ENCODE measurements at regions not wholly inside any gene's neighbourhood (a gene's known extent, or its start where the extent isn't known, plus 50 kb on each side); places are given as distances from the start of the nearest gene placed in this dataset.
"Not testable (repeated sequence)": the region's sequence is repeated elsewhere in the genome, so short reads cannot be mapped to it uniquely, and the experiment has no call there.

GRCh38 chr4:72887152-72887551, 182.4 kb downstream of the COX18 start:
- Histone ChIP-seq H3K4me3 (ENCODE audit: extremely low read depth, insufficient read depth, low read length, poor library complexity, severe bottlenecking) (no peak overlapping the region), H3K9me3 (ENCODE audit: control insufficient read depth, low read length) (no peaks in the 10 kb centered on the region)
- WGBS, 2 experiments (ENCODE audit: insufficient coverage in 2 of 2) = 35 to 59% methylated on average over 3 of the region's 4 CpGs

GRCh38 chr4:72886602-72887001, 182.9 kb downstream of the COX18 start:
- Histone ChIP-seq H3K36me3 (ENCODE audit: control insufficient read depth, insufficient read depth, low read length) (no peaks in the 10 kb centered on the region), H3K4me1 (ENCODE audit: control insufficient read depth, insufficient read depth, low read length, poor library complexity, severe bottlenecking) (no peaks in the 10 kb centered on the region), H3K27ac (ENCODE audit: low read depth, low read length, severe bottlenecking) (no peak overlapping the region), H3K4me3 (ENCODE audit: extremely low read depth, insufficient read depth, low read length, poor library complexity, severe bottlenecking) (no peak overlapping the region), H3K9me3 (ENCODE audit: control insufficient read depth, low read length) (no peaks in the 10 kb centered on the region)
- WGBS, 2 experiments (ENCODE audit: insufficient coverage in 2 of 2) = no CpG with 5 or more reads among the region's 1 CpG

More at GRCh38 chr4:72887152-72887551, 182.4 kb downstream of the COX18 start:
- Histone ChIP-seq H3K27ac (ENCODE audit: low read depth, low read length, severe bottlenecking) (no peak overlapping the region), H3K4me1 (ENCODE audit: control insufficient read depth, insufficient read depth, low read length, poor library complexity, severe bottlenecking) (no peaks in the 10 kb centered on the region), H3K36me3 (ENCODE audit: control insufficient read depth, insufficient read depth, low read length) (no peaks in the 10 kb centered on the region)

- 82 to 86% methylated on average over 5 to 7 of the region's 7 CpGs for WGBS, 2 experiments (ENCODE audit: insufficient coverage in 2 of 2)
- not testable (repeated sequence) for H3K27ac ChIP-seq (ENCODE audit: low read depth, low read length, severe bottlenecking)
These were observed 185.3 kb downstream of the COX18 start for GRCh38 chr4:72884225-72884624.

GRCh38 chr4:72876946-72877345, 192.6 kb downstream of the COX18 start:
- Histone ChIP-seq H3K4me1 (ENCODE audit: control insufficient read depth, insufficient read depth, low read length, poor library complexity, severe bottlenecking) (no peaks in the 10 kb centered on the region), H3K36me3 (ENCODE audit: control insufficient read depth, insufficient read depth, low read length) (no peaks in the 10 kb centered on the region), H3K9me3 (ENCODE audit: control insufficient read depth, low read length) (no peaks in the 10 kb centered on the region), H3K4me3 (ENCODE audit: extremely low read depth, insufficient read depth, low read length, poor library complexity, severe bottlenecking) (no peak overlapping the region), H3K27ac (ENCODE audit: low read depth, low read length, severe bottlenecking) (no peak overlapping the region)
- 83 to 89% methylated on average over 10 to 12 of the region's 17 CpGs for WGBS, 2 experiments (ENCODE audit: insufficient coverage in 2 of 2)

More at GRCh38 chr4:72884225-72884624, 185.3 kb downstream of the COX18 start:
- not testable (repeated sequence) for H3K4me1 ChIP-seq (ENCODE audit: control insufficient read depth, insufficient read depth, low read length, poor library complexity, severe bottlenecking); H3K4me3 ChIP-seq (ENCODE audit: extremely low read depth, insufficient read depth, low read length, poor library complexity, severe bottlenecking); H3K36me3 ChIP-seq (ENCODE audit: control insufficient read depth, insufficient read depth, low read length); H3K9me3 ChIP-seq (ENCODE audit: control insufficient read depth, low read length)

- no peaks in the 10 kb centered on the region for H3K36me3 ChIP-seq (ENCODE audit: control insufficient read depth, insufficient read depth, low read length)
- H3K27ac ChIP-seq (ENCODE audit: low read depth, low read length, severe bottlenecking) = no peak overlapping the region
- H3K9me3 ChIP-seq (ENCODE audit: control insufficient read depth, low read length) = no peaks in the 10 kb centered on the region
- H3K4me1 ChIP-seq (ENCODE audit: control insufficient read depth, insufficient read depth, low read length, poor library complexity, severe bottlenecking) = no peaks in the 10 kb centered on the region
- 85 to 90% methylated on average over 3 to 5 of the region's 5 CpGs for WGBS, 2 experiments (ENCODE audit: insufficient coverage in 2 of 2)
- H3K4me3 ChIP-seq (ENCODE audit: extremely low read depth, insufficient read depth, low read length, poor library complexity, severe bottlenecking) = no peak overlapping the region
These were observed 194.0 kb downstream of the COX18 start for GRCh38 chr4:72875545-72875944.

- Histone ChIP-seq H3K4me1 (ENCODE audit: control insufficient read depth, insufficient read depth, low read length, poor library complexity, severe bottlenecking) (no peaks in the 10 kb centered on the region), H3K9me3 (ENCODE audit: control insufficient read depth, low read length) (no peaks in the 10 kb centered on the region), H3K4me3 (ENCODE audit: extremely low read depth, insufficient read depth, low read length, poor library complexity, severe bottlenecking) (no peak overlapping the region), H3K27ac (ENCODE audit: low read depth, low read length, severe bottlenecking) (no peak overlapping the region), H3K36me3 (ENCODE audit: control insufficient read depth, insufficient read depth, low read length) (no peaks in the 10 kb centered on the region)
- 88 to 100% methylated on average over 1 of the region's 1 CpG for WGBS, 2 experiments (ENCODE audit: insufficient coverage in 2 of 2)
These were observed 194.4 kb downstream of the COX18 start for GRCh38 chr4:72875138-72875537.

GRCh38 chr4:72864898-72865297, 204.6 kb downstream of the COX18 start:
- Histone ChIP-seq H3K27ac (ENCODE audit: low read depth, low read length, severe bottlenecking) (no peak overlapping the region), H3K9me3 (ENCODE audit: control insufficient read depth, low read length) (no peaks in the 10 kb centered on the region), H3K36me3 (ENCODE audit: control insufficient read depth, insufficient read depth, low read length) (no peaks in the 10 kb centered on the region), H3K4me1 (ENCODE audit: control insufficient read depth, insufficient read depth, low read length, poor library complexity, severe bottlenecking) (no peaks in the 10 kb centered on the region), H3K4me3 (ENCODE audit: extremely low read depth, insufficient read depth, low read length, poor library complexity, severe bottlenecking) (no peak overlapping the region)

GRCh38 chr4:72864277-72864676, 205.2 kb downstream of the COX18 start:
- WGBS, 2 experiments (ENCODE audit: insufficient coverage in 2 of 2) = 87 to 92% methylated on average over 1 of the region's 1 CpG
- H3K36me3 ChIP-seq (ENCODE audit: control insufficient read depth, insufficient read depth, low read length); H3K9me3 ChIP-seq (ENCODE audit: control insufficient read depth, low read length); H3K4me3 ChIP-seq (ENCODE audit: extremely low read depth, insufficient read depth, low read length, poor library complexity, severe bottlenecking); H3K4me1 ChIP-seq (ENCODE audit: control insufficient read depth, insufficient read depth, low read length, poor library complexity, severe bottlenecking); H3K27ac ChIP-seq (ENCODE audit: low read depth, low read length, severe bottlenecking): not testable (repeated sequence)

GRCh38 chr4:72860766-72861165, 208.8 kb downstream of the COX18 start:
- H3K36me3 ChIP-seq (ENCODE audit: control insufficient read depth, insufficient read depth, low read length) = no peaks in the 10 kb centered on the region
- H3K9me3 ChIP-seq (ENCODE audit: control insufficient read depth, low read length) = no peaks in the 10 kb centered on the region
- no peak overlapping the region for H3K4me3 ChIP-seq (ENCODE audit: extremely low read depth, insufficient read depth, low read length, poor library complexity, severe bottlenecking)
- no peaks in the 10 kb centered on the region for H3K4me1 ChIP-seq (ENCODE audit: control insufficient read depth, insufficient read depth, low read length, poor library complexity, severe bottlenecking)
- no peak overlapping the region for H3K27ac ChIP-seq (ENCODE audit: low read depth, low read length, severe bottlenecking)

- Histone ChIP-seq H3K9me3 (ENCODE audit: control insufficient read depth, low read length) (no peaks in the 10 kb centered on the region), H3K4me1 (ENCODE audit: control insufficient read depth, insufficient read depth, low read length, poor library complexity, severe bottlenecking) (no peaks in the 10 kb centered on the region), H3K4me3 (ENCODE audit: extremely low read depth, insufficient read depth, low read length, poor library complexity, severe bottlenecking) (no peak overlapping the region), H3K36me3 (ENCODE audit: control insufficient read depth, insufficient read depth, low read length) (no peaks in the 10 kb centered on the region), H3K27ac (ENCODE audit: low read depth, low read length, severe bottlenecking) (no peak overlapping the region)
- WGBS, 2 experiments (ENCODE audit: insufficient coverage in 2 of 2) = 88 to 100% methylated on average over 1 to 2 of the region's 4 CpGs
These were observed 211.2 kb downstream of the COX18 start for GRCh38 chr4:72858328-72858727.

GRCh38 chr4:72857787-72858186, 211.7 kb downstream of the COX18 start:
- Histone ChIP-seq H3K36me3 (ENCODE audit: control insufficient read depth, insufficient read depth, low read length) (no peaks in the 10 kb centered on the region), H3K9me3 (ENCODE audit: control insufficient read depth, low read length) (no peaks in the 10 kb centered on the region), H3K4me1 (ENCODE audit: control insufficient read depth, insufficient read depth, low read length, poor library complexity, severe bottlenecking) (no peaks in the 10 kb centered on the region), H3K27ac (ENCODE audit: low read depth, low read length, severe bottlenecking) (no peak overlapping the region), H3K4me3 (ENCODE audit: extremely low read depth, insufficient read depth, low read length, poor library complexity, severe bottlenecking) (no peak overlapping the region)
- 41 to 80% methylated on average over 1 to 2 of the region's 2 CpGs for WGBS, 2 experiments (ENCODE audit: insufficient coverage in 2 of 2)

GRCh38 chr4:72857216-72857615, 212.3 kb downstream of the COX18 start:
- Histone ChIP-seq H3K9me3 (ENCODE audit: control insufficient read depth, low read length) (no peaks in the 10 kb centered on the region), H3K4me1 (ENCODE audit: control insufficient read depth, insufficient read depth, low read length, poor library complexity, severe bottlenecking) (no peaks in the 10 kb centered on the region), H3K27ac (ENCODE audit: low read depth, low read length, severe bottlenecking) (no peak overlapping the region), H3K36me3 (ENCODE audit: control insufficient read depth, insufficient read depth, low read length) (no peaks in the 10 kb centered on the region), H3K4me3 (ENCODE audit: extremely low read depth, insufficient read depth, low read length, poor library complexity, severe bottlenecking) (no peak overlapping the region)
- 0% methylated on average over 1 of the region's 1 CpG; no CpG with 5 or more reads in 1 of the 2 experiments for WGBS, 2 experiments (ENCODE audit: insufficient coverage in 2 of 2)
